Activated naive CD4-positive, alpha-beta T cell treated with anti-CD3 and anti-CD28 coated beads, Interleukin-2, amount 50 U/mL, for 16 hours (primary cell): ENCODE measurements at regions not wholly inside any gene's neighbourhood (a gene's known extent, or its start where the extent isn't known, plus 50 kb on each side); places are given as distances from the start of the nearest gene placed in this dataset.

ENCODE experiments used
- DNase-seq: peaks from one replicate; pipeline ENCODE4 v3.0.0-alpha.2; 2020

GRCh38 chr2:11955884-11956291 lies 209.5 kb downstream of the LPIN1 start:
- no peak for DNase-seq

- DNase-seq: no peak
Measured at GRCh38 chr2:11962707-11963328, 216.4 kb downstream of the LPIN1 start.

- no peak for DNase-seq
Measured at GRCh38 chr2:11963966-11964365, 217.5 kb downstream of the LPIN1 start.

GRCh38 chr2:11967946-11968465 lies 221.6 kb downstream of the LPIN1 start:
- DNase-seq: no peak

GRCh38 chr2:11968521-11968920 lies 222.1 kb downstream of the LPIN1 start:
- no peak for DNase-seq

GRCh38 chr2:11969774-11970173 lies 223.3 kb downstream of the LPIN1 start:
- DNase-seq: no peak

GRCh38 chr2:11974573-11974972 lies 228.1 kb downstream of the LPIN1 start:
- no peak for DNase-seq

- DNase-seq: no peak
Measured at GRCh38 chr2:11975373-11975772, 228.9 kb downstream of the LPIN1 start.

- DNase-seq: no peak
Measured at GRCh38 chr2:11976073-11976472, 229.6 kb downstream of the LPIN1 start.

- DNase-seq: no peak
Measured at GRCh38 chr2:11977766-11978524, 231.5 kb downstream of the LPIN1 start.

- no peak for DNase-seq
Measured at GRCh38 chr2:11980809-11981208, 234.4 kb downstream of the LPIN1 start.

- no peak for DNase-seq
Measured at GRCh38 chr2:11983401-11983800, 237.0 kb downstream of the LPIN1 start.

GRCh38 chr2:11983870-11984269 lies 237.4 kb downstream of the LPIN1 start:
- no peak for DNase-seq

- no peak for DNase-seq
Measured at GRCh38 chr2:11984316-11985158, 238.1 kb downstream of the LPIN1 start.

- no peak for DNase-seq
Measured at GRCh38 chr2:11985817-11986566, 239.6 kb downstream of the LPIN1 start.

GRCh38 chr2:11987151-11987550 lies 240.7 kb downstream of the LPIN1 start:
- DNase-seq: no peak

- DNase-seq: no peak
Measured at GRCh38 chr2:11988691-11989353, 242.4 kb downstream of the LPIN1 start.

- DNase-seq: no peak
Measured at GRCh38 chr2:11989354-11989703, 242.9 kb downstream of the LPIN1 start.

- no peak for DNase-seq
Measured at GRCh38 chr2:11990576-11990975, 244.1 kb downstream of the LPIN1 start.

- DNase-seq: no peak
Measured at GRCh38 chr2:11993749-11994148, 247.3 kb downstream of the LPIN1 start.

- DNase-seq: no peak
Measured at GRCh38 chr2:11995456-11995855, 249.0 kb downstream of the LPIN1 start.

GRCh38 chr2:11996618-11997017 lies 250.2 kb downstream of the LPIN1 start:
- no peak for DNase-seq
